Stomach (tissue), 8 donors: ENCODE measurements at regions not wholly inside any gene's neighbourhood (a gene's known extent, or its start where the extent isn't known, plus 50 kb on each side); places are given as distances from the start of the nearest gene placed in this dataset.

Experiments
- DNase-seq, 2 donors: peaks; one replicate each; pipeline versions ENCODE4 v3.0.0 to v3.0.0-alpha.2; 2013 to 2019
- H3K27ac ChIP-seq, 5 donors: fragments of 200-600 bp in 4 of 5; sonication (generic) in 4 of 5; one replicate each; pipeline ENCODE4 v1.5.1; 2013 to 2019; ENCODE audit warnings: mild to moderate bottlenecking in 1 of 5, moderate library complexity in 1 of 5
- H3K27me3 ChIP-seq, 3 donors: fragments of 200-600 bp; sonication (generic); one replicate each; pipeline ENCODE4 v1.5.1; 2017 to 2019; ENCODE audit warnings: mixed run types in 1 of 3
- H3K36me3 ChIP-seq, 4 donors: fragments of 200-600 bp; sonication (generic); 1 replicate in 3 of 4; 2 replicates in 1 of 4; pipeline ENCODE4 v1.5.1; 2016 to 2019
- H3K4me1 ChIP-seq, 4 donors: fragments of 200-600 bp; sonication (generic); one replicate each; pipeline ENCODE4 v1.5.1; 2016 to 2019
- H3K4me3 ChIP-seq, 4 donors: fragments of 200-600 bp; sonication (generic) in 3 of 4; one replicate each; pipeline ENCODE4 v1.5.1; 2016 to 2019; ENCODE audit warnings: mild to moderate bottlenecking in 1 of 4
- H3K9me3 ChIP-seq, 4 donors: fragments of 200-600 bp; sonication (generic); one replicate each; pipeline ENCODE4 v1.5.1; 2016 to 2019
- CTCF ChIP-seq, 7 experiments: fragments of 450-650 bp in 4 of 7; fragments of 200-600 bp in 3 of 7; sonication (generic) in 3 of 7; IDR thresholded peaks; one replicate each; pipeline ENCODE4 v1.5.1; 2016 to 2019; ENCODE audit warnings: antibody characterized with exemption in 7 of 7, control low read depth in 2 of 7, mild to moderate bottlenecking in 1 of 7
- EP300 ChIP-seq: sonication (generic); formaldehyde crosslinking; IDR thresholded peaks from one replicate; pipeline ENCODE4 v1.6.1; 2017; ENCODE audit warnings: antibody characterized with exemption
- POLR2A ChIP-seq, 4 donors: fragments of 450-650 bp; IDR thresholded peaks; one replicate each; pipeline ENCODE4 v1.6.1; 2016; ENCODE audit warnings: antibody characterized with exemption in 4 of 4, control low read depth in 2 of 4, mild to moderate bottlenecking in 1 of 4, moderate library complexity in 1 of 4
- POLR2AphosphoS5 ChIP-seq, 3 donors: sonication (generic); formaldehyde crosslinking; IDR thresholded peaks; one replicate each; pipeline ENCODE4 v1.6.1; 2016; ENCODE audit warnings: antibody characterized with exemption in 3 of 3
- WGBS, 5 donors: extraction: QIAGEN DNeasy Blood & Tissue Kit in 3 of 5; methylation state at CpG; one replicate each; pipeline versions ENCODE4 v1.1.5 to v1.1.7; 2013 to 2018; 5-methylcytosine and 5-hydroxymethylcytosine counted together
- intact Hi-C: fragments of 100-400 bp; cut with DNase I; formaldehyde crosslinking; loops from one replicate; pipeline ENCODE4 v1.15.1; 2023; ENCODE audit warnings: low total_unique reads
- donor health status: healthy with polysubstance abuse.
- donor health status: Bipolar disorder and iron deficiency.
- donor health status: healthy.

- intact Hi-C loops = no loop called here
- WGBS, 5 donors = 51 to 74% (median 63%) methylated on average over 4 of the region's 4 CpGs
- no peaks in the 10 kb centered on the region for H3K4me1 ChIP-seq
- no peaks in the 10 kb centered on the region for H3K27me3 ChIP-seq
- H3K36me3 ChIP-seq = no peaks in the 10 kb centered on the region
- no peak overlapping the region for H3K4me3 ChIP-seq
- no peak overlapping the region for H3K27ac ChIP-seq
- DNase-seq = no peak
- TF ChIP-seq EP300 (no peak), CTCF (IDR thresholded peaks at IDR 0.05) (no peak), POLR2AphosphoS5 (IDR thresholded peaks at IDR 0.05) (no peak), POLR2A (IDR thresholded peaks at IDR 0.05) (no peak)
- H3K9me3 ChIP-seq = no peaks in the 10 kb centered on the region
These were observed 419.9 kb downstream of the PCDH17 start for GRCh38 chr13:58051396-58051795.

GRCh38 chr13:58051807-58052375 lies 420.3 kb downstream of the PCDH17 start:
- Histone ChIP-seq H3K27me3 (no peaks in the 10 kb centered on the region), H3K4me1 (no peaks in the 10 kb centered on the region), H3K4me3 (no peak overlapping the region), H3K9me3 (no peaks in the 10 kb centered on the region), H3K27ac (no peak overlapping the region), H3K36me3 (no peaks in the 10 kb centered on the region)
- intact Hi-C loops = no loop called here
- DNase-seq = no peak
- TF ChIP-seq POLR2AphosphoS5 (IDR thresholded peaks at IDR 0.05) (no peak), EP300 (no peak), POLR2A (IDR thresholded peaks at IDR 0.05) (no peak), CTCF (IDR thresholded peaks at IDR 0.05) (no peak)
- WGBS, 5 donors = 62 to 82% (median 77%) methylated on average over 5 of the region's 5 CpGs

- WGBS, 5 donors = 79 to 94% (median 89%) methylated on average over 4 of the region's 4 CpGs
- H3K4me3 ChIP-seq = no peak overlapping the region
- no peak overlapping the region for H3K27ac ChIP-seq
- no peaks in the 10 kb centered on the region for H3K4me1 ChIP-seq
- H3K9me3 ChIP-seq = no peaks in the 10 kb centered on the region
- no peaks in the 10 kb centered on the region for H3K36me3 ChIP-seq
- no peaks in the 10 kb centered on the region for H3K27me3 ChIP-seq
- DNase-seq = no peak
- TF ChIP-seq CTCF (IDR thresholded peaks at IDR 0.05) (no peak), POLR2AphosphoS5 (IDR thresholded peaks at IDR 0.05) (no peak)
- intact Hi-C loops = no loop called here
These were observed 424.9 kb downstream of the PCDH17 start for GRCh38 chr13:58056426-58056825.

- no peaks in the 10 kb centered on the region for H3K27me3 ChIP-seq
- intact Hi-C loops = no loop called here
- H3K4me1 ChIP-seq = no peaks in the 10 kb centered on the region
- DNase-seq = no peak
- no peak overlapping the region for H3K4me3 ChIP-seq
- H3K36me3 ChIP-seq = no peaks in the 10 kb centered on the region
- H3K27ac ChIP-seq = no peak overlapping the region
- WGBS, 5 donors = 67 to 76% (median 70%) methylated on average over 1 of the region's 1 CpG
- H3K9me3 ChIP-seq = peaks cover 0 to 6% (median 4%) of the 10 kb centered on the region in 4 donors
- no peak for TF ChIP-seq POLR2AphosphoS5 (IDR thresholded peaks at IDR 0.05)
- TF ChIP-seq CTCF (IDR thresholded peaks at IDR 0.05) = no peak
- no peak for TF ChIP-seq POLR2A (IDR thresholded peaks at IDR 0.05)
- TF ChIP-seq EP300 = no peak
These were observed 428.1 kb downstream of the PCDH17 start for GRCh38 chr13:58059624-58060023.
